Astrocyte (in vitro differentiated cells and primary cell): ENCODE measurements at regions not wholly inside any gene's neighbourhood (a gene's known extent, or its start where the extent isn't known, plus 50 kb on each side); places are given as distances from the start of the nearest gene placed in this dataset.

Experiments
- DNase-seq: peaks from one replicate; pipeline ENCODE4 v3.0.0-alpha.2; 2010; ENCODE audit warnings: low read depth
- FAIRE-seq: peaks from 2 replicates; lab custom pipeline; 2011; peaks lifted over from hg19 to GRCh38; lab: Jason Lieb, UNC
- H2AFZ ChIP-seq: 2 replicates; pipeline ENCODE4 v1.6.0; 2012; ENCODE audit warnings: low read depth, low read length, inconsistent platforms
- H3K27ac ChIP-seq: 2 replicates; pipeline ENCODE4 v1.5.1; 2011; ENCODE audit warnings: low read depth, low read length, inconsistent platforms
- H3K27me3 ChIP-seq: 2 replicates; pipeline ENCODE4 v1.6.0; 2011; ENCODE audit warnings: low read length, inconsistent platforms; ENCODE audit not compliant: insufficient read depth
- H3K36me3 ChIP-seq: 2 replicates; pipeline ENCODE4 v1.5.1; 2011; ENCODE audit warnings: low read length, inconsistent platforms; ENCODE audit not compliant: insufficient read depth
- H3K4me1 ChIP-seq: 2 replicates; pipeline ENCODE4 v1.5.1; 2011; ENCODE audit warnings: low read length, inconsistent platforms; ENCODE audit not compliant: insufficient read depth
- H3K4me2 ChIP-seq: 2 replicates; pipeline ENCODE4 v1.6.0; 2012; ENCODE audit warnings: low read length, inconsistent platforms
- H3K4me3 ChIP-seq: 2 replicates; pipeline ENCODE4 v1.5.1; 2011; ENCODE audit warnings: low read depth, mild to moderate bottlenecking, low read length, inconsistent platforms; ENCODE audit not compliant: insufficient read depth
- H3K79me2 ChIP-seq: 2 replicates; pipeline ENCODE4 v1.6.0; 2012; ENCODE audit warnings: mild to moderate bottlenecking, low read length, inconsistent platforms; ENCODE audit not compliant: insufficient read depth
- H3K9ac ChIP-seq: 2 replicates; pipeline ENCODE4 v1.6.0; 2012; ENCODE audit warnings: mild to moderate bottlenecking, low read length, inconsistent platforms
- H3K9me3 ChIP-seq: 2 replicates; pipeline ENCODE4 v1.5.1; 2012; ENCODE audit warnings: low read depth, mild to moderate bottlenecking, low read length, inconsistent platforms; ENCODE audit not compliant: insufficient read depth
- H4K20me1 ChIP-seq: 2 replicates; pipeline ENCODE4 v1.6.0; 2012; ENCODE audit warnings: low read length, inconsistent platforms; ENCODE audit not compliant: insufficient read depth
- H3K27ac Mint-ChIP-seq: one replicate; pipeline ENCODE4 v1.8.0; 2021; ENCODE audit warnings: mild to moderate bottlenecking, mixed read lengths; ENCODE audit not compliant: unreplicated experiment
- H3K27me3 Mint-ChIP-seq: one replicate; pipeline ENCODE4 v1.8.0; 2021; ENCODE audit warnings: low read depth, mixed read lengths; ENCODE audit not compliant: unreplicated experiment
- H3K36me3 Mint-ChIP-seq: one replicate; pipeline ENCODE4 v1.8.0; 2021; ENCODE audit warnings: low read depth, mixed read lengths; ENCODE audit not compliant: unreplicated experiment
- H3K4me1 Mint-ChIP-seq: one replicate; pipeline ENCODE4 v1.8.0; 2021; ENCODE audit warnings: low read depth, mixed read lengths; ENCODE audit not compliant: unreplicated experiment
- H3K4me3 Mint-ChIP-seq: one replicate; pipeline ENCODE4 v1.8.0; 2021; ENCODE audit warnings: mild to moderate bottlenecking, moderate library complexity, mixed read lengths; ENCODE audit not compliant: unreplicated experiment
- H3K9me3 Mint-ChIP-seq: one replicate; pipeline ENCODE4 v1.8.0; 2021; ENCODE audit warnings: mild to moderate bottlenecking, mixed read lengths; ENCODE audit not compliant: unreplicated experiment
- CTCF ChIP-seq: IDR thresholded peaks from 2 replicates; pipeline ENCODE4 v1.5.1; 2011; ENCODE audit warnings: low read depth, mild to moderate bottlenecking, inconsistent platforms, low read length, moderate library complexity; ENCODE audit not compliant: insufficient read depth
- EZH2 ChIP-seq: IDR thresholded peaks from 2 replicates; pipeline ENCODE4 v1.6.1; 2012; ENCODE audit warnings: mild to moderate bottlenecking, low read length, inconsistent platforms; ENCODE audit not compliant: insufficient read depth

GRCh38 chr12:19893514-19893913 is 454.2 kb downstream of the AEBP2 start:
- H3K4me3 ChIP-seq: no peak overlapping the region
- no peak overlapping the region for H3K4me3 Mint-ChIP-seq
- no peak overlapping the region for H3K27ac ChIP-seq
- H3K79me2 ChIP-seq: no peaks in the 10 kb centered on the region
- FAIRE-seq: no peak
- no peak overlapping the region for H3K9ac ChIP-seq
- H2AFZ ChIP-seq: no peak overlapping the region
- H3K4me2 ChIP-seq: no peak overlapping the region
- no peak for TF ChIP-seq EZH2
- no peak for TF ChIP-seq CTCF
- no peaks in the 10 kb centered on the region for H3K9me3 ChIP-seq
- no peaks in the 10 kb centered on the region for H4K20me1 ChIP-seq
- no peaks in the 10 kb centered on the region for H3K36me3 ChIP-seq
- no peaks in the 10 kb centered on the region for H3K27me3 ChIP-seq
- no peak overlapping the region for H3K27ac Mint-ChIP-seq
- no peaks in the 10 kb centered on the region for H3K27me3 Mint-ChIP-seq
- H3K9me3 Mint-ChIP-seq: no peaks in the 10 kb centered on the region
- peak; percentile 48 for DNase-seq
- H3K4me1 Mint-ChIP-seq: peaks cover 4% of the 10 kb centered on the region
- H3K4me1 ChIP-seq: no peaks in the 10 kb centered on the region
- no peaks in the 10 kb centered on the region for H3K36me3 Mint-ChIP-seq

- peaks cover 4% of the 10 kb centered on the region for H3K4me1 Mint-ChIP-seq
- no peaks in the 10 kb centered on the region for H3K9me3 Mint-ChIP-seq
- no peaks in the 10 kb centered on the region for H3K36me3 Mint-ChIP-seq
- FAIRE-seq (no peak), DNase-seq (peak; percentile 75)
- Histone ChIP-seq H3K4me1 (no peaks in the 10 kb centered on the region), H3K4me2 (no peak overlapping the region), H3K27ac (no peak overlapping the region), H3K79me2 (no peaks in the 10 kb centered on the region), H3K9ac (no peak overlapping the region), H3K27me3 (no peaks in the 10 kb centered on the region), H3K9me3 (no peaks in the 10 kb centered on the region), H3K4me3 (no peak overlapping the region), H2AFZ (no peak overlapping the region), H4K20me1 (no peaks in the 10 kb centered on the region), H3K36me3 (no peaks in the 10 kb centered on the region)
- TF ChIP-seq CTCF: no peak
- no peak for TF ChIP-seq EZH2
- no peak overlapping the region for H3K27ac Mint-ChIP-seq
- no peaks in the 10 kb centered on the region for H3K27me3 Mint-ChIP-seq
- no peak overlapping the region for H3K4me3 Mint-ChIP-seq
These were observed 454.8 kb downstream of the AEBP2 start for GRCh38 chr12:19894050-19894449.

DNA sequence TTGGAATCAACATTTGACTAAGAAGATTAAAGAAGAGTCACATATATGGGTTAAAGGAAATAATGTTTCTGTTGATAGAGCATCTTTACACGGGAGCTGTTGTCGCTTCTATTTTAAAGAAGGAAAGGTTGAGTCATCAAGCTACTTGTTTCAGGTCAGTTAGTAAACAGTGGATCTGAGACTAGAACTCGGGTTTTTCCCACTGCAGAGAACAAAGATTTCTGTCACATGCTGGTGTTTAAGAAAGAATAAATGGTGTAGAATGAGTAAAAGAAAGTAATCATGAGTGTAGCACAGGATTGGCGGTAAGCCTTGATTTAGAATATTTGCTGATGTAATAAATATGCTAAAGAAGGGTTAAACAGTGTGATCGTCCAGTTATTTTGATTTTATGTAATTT is 455.5 kb downstream of the AEBP2 start:
- H3K27me3 Mint-ChIP-seq: no peaks in the 10 kb centered on the region

More for the DNA sequence above, 455.5 kb downstream of the AEBP2 start:
- H3K27ac Mint-ChIP-seq: peak overlapping the region; percentile 27
- H3K9me3 Mint-ChIP-seq: no peaks in the 10 kb centered on the region
- DNase-seq (peak; percentile 29), FAIRE-seq (no peak)
- no peaks in the 10 kb centered on the region for H3K27me3 ChIP-seq
- no peaks in the 10 kb centered on the region for H3K36me3 ChIP-seq
- peaks cover 4% of the 10 kb centered on the region for H3K4me1 Mint-ChIP-seq
- no peak overlapping the region for H3K9ac ChIP-seq
- H2AFZ ChIP-seq: no peak overlapping the region
- no peak overlapping the region for H3K4me3 Mint-ChIP-seq
- no peak overlapping the region for H3K27ac ChIP-seq
- TF ChIP-seq CTCF (no peak), EZH2 (no peak)
- H3K4me1 ChIP-seq: no peaks in the 10 kb centered on the region
- no peaks in the 10 kb centered on the region for H3K9me3 ChIP-seq
- no peak overlapping the region for H3K4me3 ChIP-seq
- H4K20me1 ChIP-seq: no peaks in the 10 kb centered on the region
- H3K79me2 ChIP-seq: no peaks in the 10 kb centered on the region
- no peak overlapping the region for H3K4me2 ChIP-seq
- H3K36me3 Mint-ChIP-seq: no peaks in the 10 kb centered on the region
